ENCODE measurements at regions not wholly inside any gene's neighbourhood (a gene's known extent, or its start where the extent isn't known, plus 50 kb on each side); places are given as distances from the start of the nearest gene placed in this dataset.
"Not testable (repeated sequence)": the region's sequence is repeated elsewhere in the genome, so short reads cannot be mapped to it uniquely, and the experiment has no call there.

- not testable (repeated sequence) for DNase-seq
Measured at GRCh38 chr5:174498575-174498974, 225.8 kb upstream of the MSX2 start.

GRCh38 chr5:174500636-174501035, 223.7 kb upstream of the MSX2 start:
- no peak for DNase-seq

- DNase-seq = no peak
Measured at GRCh38 chr5:174501461-174502069, 222.8 kb upstream of the MSX2 start.

DNA sequence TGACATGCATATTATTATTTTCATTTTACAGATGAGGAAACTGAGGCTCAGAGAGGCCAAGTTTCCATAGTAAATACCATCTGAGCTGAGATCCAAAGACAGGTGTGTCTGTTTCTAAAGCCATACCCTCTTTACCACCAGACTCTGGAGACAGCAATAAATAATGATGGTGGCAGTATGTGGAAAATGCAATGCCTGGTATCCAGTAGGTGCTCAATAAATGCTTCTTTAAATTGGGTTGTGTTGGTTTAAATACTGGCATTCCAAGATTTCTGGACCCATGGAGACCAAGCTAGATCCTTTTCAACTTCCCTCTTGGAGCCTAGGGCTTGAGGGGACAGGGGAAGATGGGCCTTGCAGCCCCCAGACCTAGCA, 221.3 kb upstream of the MSX2 start:
- no peak for DNase-seq

- DNase-seq = no peak
Measured at GRCh38 chr5:174503461-174504265, 220.7 kb upstream of the MSX2 start.

GRCh38 chr5:174504266-174504726, 220.1 kb upstream of the MSX2 start:
- DNase-seq = no peak

GRCh38 chr5:174505621-174506020, 218.8 kb upstream of the MSX2 start:
- DNase-seq = no peak

DNA sequence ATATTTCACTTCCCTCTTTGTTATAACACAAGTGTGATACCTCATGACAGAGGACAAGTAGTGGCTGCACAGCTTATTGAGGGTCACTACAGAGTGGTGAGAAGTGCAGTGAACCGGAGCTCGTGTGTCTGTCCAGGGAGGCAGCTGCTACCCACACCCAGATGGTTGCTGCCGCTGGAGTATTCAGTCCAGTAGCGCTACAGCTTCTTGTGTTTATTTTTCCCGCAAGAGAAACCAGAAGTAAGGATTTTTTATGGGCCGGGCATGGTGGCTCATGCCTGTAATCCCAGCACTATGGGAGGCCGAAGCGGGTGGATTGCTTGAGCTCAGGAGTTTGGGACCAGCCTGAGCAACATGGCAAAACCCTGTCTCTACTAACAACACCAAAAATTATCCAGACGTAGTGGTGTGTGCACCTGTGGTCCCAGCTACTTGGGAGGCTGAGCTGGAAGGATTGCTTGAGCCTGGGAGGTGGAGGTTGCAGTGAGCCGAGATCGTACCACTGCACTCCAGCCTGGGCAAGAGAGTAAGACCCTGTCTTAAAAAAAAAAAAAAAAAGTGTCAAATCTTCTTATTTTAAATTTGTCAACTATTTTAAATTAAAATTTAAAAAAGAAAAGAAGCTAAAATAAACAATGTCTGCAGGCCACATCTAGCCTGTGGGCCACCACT, 213.5 kb upstream of the MSX2 start:
- not testable (repeated sequence) for DNase-seq

DNA sequence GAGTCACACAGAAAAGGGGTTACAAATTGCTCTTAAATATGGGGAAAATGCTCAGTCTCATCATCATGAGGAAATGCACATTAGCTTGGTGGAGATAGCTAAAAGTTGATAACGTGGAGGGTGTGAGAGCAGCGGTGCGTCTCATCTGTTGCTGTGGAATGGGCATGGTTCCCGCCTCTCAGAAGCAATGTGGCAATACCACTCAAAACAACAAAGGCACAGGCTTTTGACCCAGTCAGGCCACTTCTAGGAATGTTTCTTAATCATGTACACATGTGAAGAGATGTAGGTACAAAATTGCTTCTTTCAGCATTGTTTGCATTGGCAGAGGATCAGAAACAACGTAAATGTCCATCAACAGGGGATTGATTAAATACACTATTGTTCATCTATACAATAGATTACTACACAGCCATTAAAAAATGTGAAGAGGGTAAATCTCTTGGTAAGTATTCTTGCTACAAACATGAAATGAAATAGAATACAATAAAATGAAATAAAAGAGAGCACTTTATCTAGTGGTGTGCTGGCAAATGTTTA, 212.6 kb upstream of the MSX2 start:
- no peak for DNase-seq

DNA sequence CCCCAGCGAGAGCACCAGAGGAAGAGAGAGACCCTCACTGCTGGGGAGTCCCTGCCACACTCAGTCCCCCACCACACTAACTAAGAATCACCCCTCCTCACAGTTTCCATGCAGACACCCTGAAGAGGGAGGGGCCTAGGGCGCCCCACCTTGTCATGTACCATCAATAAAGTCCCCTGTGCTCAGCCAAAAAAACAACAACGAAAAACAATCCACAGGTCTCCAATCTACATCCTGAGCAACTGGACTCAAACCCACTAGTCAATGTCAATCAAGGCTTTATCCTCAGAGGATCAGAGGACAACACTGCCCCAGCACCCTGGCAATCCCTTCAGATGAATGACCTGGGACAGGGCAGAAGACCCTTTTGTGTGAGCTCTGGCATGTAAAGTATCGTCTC, 210.1 kb upstream of the MSX2 start:
- DNase-seq = no peak

DNA sequence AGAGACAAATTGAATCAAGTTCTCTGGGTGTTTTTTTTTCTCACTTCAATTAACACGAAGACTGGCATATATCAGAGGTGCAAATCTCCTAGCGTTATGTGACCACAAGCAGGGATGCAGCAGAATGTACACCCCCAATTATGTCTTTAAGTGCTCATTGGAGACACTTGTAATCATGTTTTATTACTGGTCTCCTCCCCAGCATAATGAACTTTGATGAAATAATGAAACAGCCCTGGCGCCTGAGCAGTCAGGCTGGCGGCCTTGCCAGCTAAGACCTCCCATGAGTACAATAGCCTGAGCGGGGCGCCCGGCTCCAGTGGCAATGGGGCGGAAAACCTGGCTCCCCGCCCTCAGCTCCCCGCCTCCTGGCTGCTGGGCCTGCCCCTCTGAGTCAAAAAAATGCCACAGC, 209.4 kb upstream of the MSX2 start:
- DNase-seq = no peak

DNA sequence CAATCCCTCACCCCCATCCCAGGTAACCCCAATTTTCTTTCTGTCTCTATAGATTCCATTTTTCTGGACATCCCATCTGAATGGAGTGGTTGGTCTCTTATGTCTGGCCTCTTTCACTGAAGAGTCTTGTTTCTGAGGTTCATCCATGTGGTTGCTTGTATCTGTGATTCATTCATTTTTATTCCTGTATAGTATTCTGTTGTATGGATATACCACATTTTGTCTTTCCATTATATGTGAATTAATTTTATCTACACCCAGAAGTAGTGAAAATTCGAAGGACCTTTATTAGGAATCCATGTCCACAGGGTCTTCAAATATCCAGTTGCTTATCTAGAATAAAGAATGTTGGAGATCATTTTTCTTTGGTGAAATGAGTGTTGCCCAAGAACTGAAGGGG, 207.6 kb upstream of the MSX2 start:
- DNase-seq = no peak

DNA sequence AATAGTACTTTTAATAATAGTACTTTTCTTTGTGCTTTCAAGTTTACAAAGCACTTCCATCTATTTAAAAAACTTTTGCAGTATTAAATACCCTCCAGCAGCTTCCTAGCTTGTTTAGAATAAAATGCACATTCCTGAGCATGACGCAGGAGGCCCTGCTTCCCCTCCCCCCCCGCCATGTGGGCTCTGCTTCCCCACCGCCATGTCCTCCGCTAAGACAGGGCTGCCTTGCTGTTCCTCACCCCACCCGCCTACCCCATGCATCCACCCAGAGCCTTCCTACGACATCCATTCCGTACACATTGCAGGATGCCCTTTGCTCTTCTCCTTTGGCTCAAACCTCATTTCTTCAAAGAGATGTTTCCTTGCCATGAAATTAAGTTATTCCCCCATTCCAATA, 205.9 kb upstream of the MSX2 start:
- no peak for DNase-seq

- no peak for DNase-seq
Measured at GRCh38 chr5:174520420-174521396, 203.7 kb upstream of the MSX2 start.

DNA sequence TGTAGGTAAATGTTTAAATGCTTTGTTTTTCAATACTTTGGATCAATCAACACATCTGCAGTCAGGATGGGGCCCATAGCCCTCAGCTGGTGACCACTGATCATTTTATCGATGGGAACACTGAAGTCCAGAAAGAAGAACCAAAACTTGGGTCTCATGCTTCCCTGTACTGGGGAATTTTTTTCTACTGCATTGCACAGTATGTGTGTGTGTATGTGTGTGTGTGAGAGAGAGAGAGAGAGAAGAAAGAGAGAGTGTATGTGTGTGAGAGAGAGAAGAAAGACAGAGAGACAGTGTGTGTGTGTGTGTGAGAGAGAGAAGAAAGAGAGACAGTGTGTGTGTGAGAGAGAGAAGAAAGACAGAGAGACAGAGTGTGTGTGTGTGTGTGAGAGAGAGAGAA, 202.9 kb upstream of the MSX2 start:
- no peak for DNase-seq

DNA sequence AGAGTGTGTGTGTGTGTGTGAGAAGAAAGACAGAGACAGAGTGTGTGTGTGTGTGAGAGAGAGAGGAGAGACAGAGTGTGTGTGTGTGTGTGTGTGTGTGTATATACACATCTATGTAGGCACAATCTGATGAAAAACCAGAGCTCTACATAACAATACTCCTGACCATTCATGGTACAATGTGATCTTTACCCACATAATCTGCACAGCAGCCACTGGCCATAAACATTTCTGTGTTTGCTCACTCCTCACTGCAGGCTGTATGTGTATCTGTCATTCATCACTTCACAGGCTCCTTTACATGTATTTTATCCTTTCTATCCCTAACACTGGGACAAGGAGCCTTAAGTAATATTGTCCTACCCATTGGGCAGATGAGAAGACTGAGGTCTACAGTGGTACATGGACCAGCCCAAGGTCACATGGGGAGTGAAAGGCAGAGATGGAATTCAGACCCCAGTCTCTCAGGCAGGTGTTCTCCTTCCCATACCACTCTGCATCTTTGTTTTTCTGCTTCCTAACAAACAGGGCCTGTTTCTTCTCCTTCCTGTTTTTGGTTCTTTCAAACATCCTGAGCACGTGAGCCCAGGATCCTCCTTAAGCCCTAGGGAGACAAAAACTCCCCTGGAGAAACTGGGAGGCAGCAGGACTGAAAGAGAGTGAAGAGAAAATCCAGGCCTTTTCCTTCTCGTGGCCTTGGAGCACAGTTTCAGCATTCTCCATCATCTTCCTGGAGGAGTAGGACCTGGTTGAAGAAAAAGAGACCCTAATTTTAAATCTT, 201.7 kb upstream of the MSX2 start:
- DNase-seq = no peak

DNA sequence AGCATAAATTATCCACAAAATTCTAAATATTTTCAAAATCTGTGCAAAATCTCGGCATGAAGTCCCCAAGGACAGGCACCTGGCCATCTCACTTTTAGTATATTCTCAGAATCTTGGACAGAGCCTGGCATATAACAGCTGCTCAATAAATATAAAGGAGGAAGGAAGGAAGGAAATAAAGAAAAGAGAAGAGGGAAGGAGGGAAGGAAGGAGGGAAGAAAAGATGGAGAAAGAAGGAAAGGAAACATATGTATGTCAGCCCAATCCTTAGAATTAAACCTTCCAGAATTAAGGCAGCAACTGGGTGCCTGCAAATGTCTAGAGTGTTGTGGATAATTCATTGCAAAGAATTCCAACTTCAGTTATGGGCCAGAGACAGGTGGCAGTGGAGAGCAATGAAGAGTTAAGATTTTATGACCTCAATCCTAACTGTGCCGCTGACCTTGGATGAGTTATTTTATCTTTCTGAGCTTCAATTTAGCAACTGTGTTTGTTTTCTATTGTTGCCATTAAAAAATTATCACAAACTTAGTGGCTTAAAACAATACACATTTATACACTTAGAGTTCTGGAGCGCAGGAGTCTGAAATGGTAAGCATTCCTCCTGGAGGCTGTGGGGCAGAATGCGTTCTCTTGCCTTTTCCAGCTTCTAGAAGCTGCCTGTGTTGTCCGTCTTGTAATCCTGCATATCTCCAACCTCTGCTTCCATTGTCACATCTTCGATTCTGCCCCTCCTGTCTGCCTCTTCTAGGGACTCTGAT, 200.9 kb upstream of the MSX2 start:
- no peak for DNase-seq

- DNase-seq = no peak
Measured at GRCh38 chr5:174524351-174524750, 200.0 kb upstream of the MSX2 start.

DNA sequence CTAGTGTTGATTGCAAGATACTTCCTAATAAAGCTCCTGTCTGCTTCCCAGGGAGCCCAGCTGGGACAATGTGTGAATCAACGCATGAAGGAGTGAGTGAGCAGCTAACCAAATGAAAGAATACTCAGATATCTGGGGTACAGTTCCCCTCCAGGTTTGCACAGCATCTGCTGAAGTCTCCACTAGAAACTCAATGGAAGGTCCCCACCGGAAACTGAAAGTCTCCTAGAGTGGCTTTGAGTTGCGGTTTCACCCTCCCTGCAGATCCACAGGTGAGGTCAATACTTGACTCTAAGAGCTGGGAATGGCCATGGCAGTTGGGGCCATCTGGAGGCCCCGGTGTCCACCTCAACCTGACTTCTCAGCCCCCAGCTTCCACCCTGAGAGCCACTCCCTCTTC, 198.2 kb upstream of the MSX2 start:
- no peak for DNase-seq

DNA sequence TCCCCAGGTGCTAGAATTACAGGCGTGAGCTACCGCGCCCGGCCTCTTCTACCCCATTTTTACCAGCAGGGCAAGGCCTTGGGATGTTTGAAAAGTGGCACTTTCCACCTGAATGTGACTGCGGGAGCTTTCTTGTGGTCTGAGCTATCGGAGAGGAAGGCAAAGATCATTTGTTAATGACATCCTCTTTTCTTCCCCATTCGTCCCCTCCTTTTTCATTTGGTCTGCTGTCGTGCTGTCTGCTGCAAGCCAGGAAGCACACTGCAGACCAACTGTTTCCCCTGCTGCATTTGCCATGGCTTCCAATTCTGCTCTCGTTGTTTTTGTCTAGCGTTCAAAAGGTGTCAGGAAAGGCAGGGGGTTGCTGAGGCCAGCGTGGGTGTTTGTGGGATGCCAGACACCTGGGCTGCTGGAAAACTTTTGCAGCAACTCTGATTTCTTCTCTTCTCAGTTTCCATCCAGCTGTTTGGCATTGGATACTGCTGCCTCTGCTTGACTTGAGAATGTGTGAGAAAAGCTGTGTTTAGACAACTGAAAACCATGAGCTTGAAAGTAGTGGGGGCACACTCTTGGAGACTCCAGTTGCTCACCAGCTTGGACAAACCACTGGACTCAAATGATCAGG, 196.4 kb upstream of the MSX2 start:
- DNase-seq = no peak

Data from activated CD8-positive, alpha-beta memory T cell treated with anti-CD3 and anti-CD28 coated beads, Interleukin-2, amount 50 U/mL, for 48 hours (primary cell).